ENCODE measurements at regions not wholly inside any gene's neighbourhood (a gene's known extent, or its start where the extent isn't known, plus 50 kb on each side); places are given as distances from the start of the nearest gene placed in this dataset.

DNA sequence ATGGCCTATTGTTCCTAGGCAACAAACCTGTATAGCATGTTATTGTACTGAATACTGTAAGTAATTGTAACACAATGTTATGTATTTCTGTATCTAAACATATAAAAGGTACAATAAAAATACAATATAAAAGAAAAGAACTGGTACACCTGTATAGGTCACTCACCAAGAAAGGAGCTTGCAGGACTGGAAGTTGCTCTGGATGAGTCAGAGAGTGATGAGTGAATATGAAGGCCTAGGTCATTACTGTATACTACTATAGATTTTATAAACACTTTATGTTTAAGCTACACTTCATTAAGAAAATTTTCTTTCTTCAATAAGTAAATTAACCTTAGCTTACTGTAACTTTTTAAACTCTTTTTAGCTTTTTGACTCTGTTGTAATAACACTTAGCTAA lies 559.9 kb downstream of the PLPP3 start:
- TF ChIP-seq EZH2phosphoT487 (IDR thresholded peaks at IDR 0.05; ENCODE audit: low read depth) (no peak), CTCF (IDR thresholded peaks at IDR 0.05; ENCODE audit: low read depth, low read length) (no peak)
- H3K9me3 ChIP-seq (ENCODE audit: insufficient read depth, low read length): no peaks in the 10 kb centered on the region
- no peak overlapping the region for H3K27ac ChIP-seq (ENCODE audit: low read length)
- H3K27me3 ChIP-seq (ENCODE audit: low read depth, low read length): no peaks in the 10 kb centered on the region
- H3K79me2 ChIP-seq (ENCODE audit: low read length): no peaks in the 10 kb centered on the region
- no peaks in the 10 kb centered on the region for H3K4me1 ChIP-seq (ENCODE audit: low read length)
- no peaks in the 10 kb centered on the region for H4K20me1 ChIP-seq (ENCODE audit: insufficient read depth, low read length)
- H3K9ac ChIP-seq (ENCODE audit: low read length): no peak overlapping the region
- no peak overlapping the region for H3K4me2 ChIP-seq (ENCODE audit: low read length)
- no peaks in the 10 kb centered on the region for H3K36me3 ChIP-seq (replicated peaks; ENCODE audit: low read depth, low read length)
- no peak overlapping the region for H3K4me3 ChIP-seq (ENCODE audit: low read length)
- no peak overlapping the region for H2AFZ ChIP-seq (ENCODE audit: low read depth, low read length)

- TF ChIP-seq EZH2phosphoT487 (IDR thresholded peaks at IDR 0.05; ENCODE audit: low read depth): no peak
- TF ChIP-seq CTCF (IDR thresholded peaks at IDR 0.05; ENCODE audit: low read depth, low read length): no peak
- Histone ChIP-seq H3K36me3 (replicated peaks; ENCODE audit: low read depth, low read length) (no peaks in the 10 kb centered on the region), H4K20me1 (ENCODE audit: insufficient read depth, low read length) (no peaks in the 10 kb centered on the region), H3K9ac (ENCODE audit: low read length) (no peak overlapping the region), H3K27ac (ENCODE audit: low read length) (no peak overlapping the region), H3K79me2 (ENCODE audit: low read length) (no peaks in the 10 kb centered on the region), H3K4me3 (ENCODE audit: low read length) (no peak overlapping the region), H3K4me2 (ENCODE audit: low read length) (no peak overlapping the region), H3K9me3 (ENCODE audit: insufficient read depth, low read length) (no peaks in the 10 kb centered on the region), H3K4me1 (ENCODE audit: low read length) (no peaks in the 10 kb centered on the region), H2AFZ (ENCODE audit: low read depth, low read length) (no peak overlapping the region), H3K27me3 (ENCODE audit: low read depth, low read length) (no peaks in the 10 kb centered on the region)
Observed at GRCh38 chr1:56017336-56017735, 562.0 kb downstream of the PLPP3 start.

DNA sequence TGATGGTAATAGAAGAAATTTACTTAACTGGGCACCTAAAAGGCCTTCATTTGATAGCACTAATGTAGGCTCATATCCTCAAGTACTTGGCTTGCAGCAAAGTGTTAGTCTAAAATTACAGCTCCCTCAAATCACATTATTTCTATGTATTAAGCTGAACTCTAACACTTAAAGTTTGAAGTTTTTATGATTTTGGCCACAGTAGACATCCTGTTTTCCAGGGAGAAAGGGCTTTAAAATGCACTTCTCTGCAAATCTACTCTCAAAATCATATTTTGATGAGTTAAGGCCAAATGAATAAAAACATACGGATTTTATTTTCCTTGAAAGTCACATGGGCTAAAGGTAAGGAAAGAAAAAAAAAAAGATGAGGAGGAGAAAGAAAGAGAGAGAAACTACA lies 575.5 kb downstream of the PLPP3 start:
- H3K36me3 ChIP-seq (replicated peaks; ENCODE audit: low read depth, low read length): no peaks in the 10 kb centered on the region
- no peak overlapping the region for H3K27ac ChIP-seq (ENCODE audit: low read length)
- H3K4me3 ChIP-seq (ENCODE audit: low read length): no peak overlapping the region
- H3K9me3 ChIP-seq (ENCODE audit: insufficient read depth, low read length): no peaks in the 10 kb centered on the region
- H3K9ac ChIP-seq (ENCODE audit: low read length): no peak overlapping the region
- H3K4me1 ChIP-seq (ENCODE audit: low read length): no peaks in the 10 kb centered on the region
- H3K79me2 ChIP-seq (ENCODE audit: low read length): no peaks in the 10 kb centered on the region
- H3K4me2 ChIP-seq (ENCODE audit: low read length): no peak overlapping the region
- no peak overlapping the region for H2AFZ ChIP-seq (ENCODE audit: low read depth, low read length)
- H3K27me3 ChIP-seq (ENCODE audit: low read depth, low read length): no peaks in the 10 kb centered on the region
- no peak for TF ChIP-seq CTCF (IDR thresholded peaks at IDR 0.05; ENCODE audit: low read depth, low read length)
- TF ChIP-seq EZH2phosphoT487 (IDR thresholded peaks at IDR 0.05; ENCODE audit: low read depth): no peak
- H4K20me1 ChIP-seq (ENCODE audit: insufficient read depth, low read length): no peaks in the 10 kb centered on the region

- TF ChIP-seq CTCF (IDR thresholded peaks at IDR 0.05; ENCODE audit: low read depth, low read length) (no peak), EZH2phosphoT487 (IDR thresholded peaks at IDR 0.05; ENCODE audit: low read depth) (no peak)
Observed at GRCh38 chr1:56002231-56002630, 577.1 kb downstream of the PLPP3 start.

More at GRCh38 chr1:56002231-56002630, 577.1 kb downstream of the PLPP3 start:
- no peaks in the 10 kb centered on the region for H4K20me1 ChIP-seq (ENCODE audit: insufficient read depth, low read length)
- H3K9ac ChIP-seq (ENCODE audit: low read length): no peak overlapping the region
- H3K4me1 ChIP-seq (ENCODE audit: low read length): no peaks in the 10 kb centered on the region
- no peaks in the 10 kb centered on the region for H3K27me3 ChIP-seq (ENCODE audit: low read depth, low read length)
- no peaks in the 10 kb centered on the region for H3K79me2 ChIP-seq (ENCODE audit: low read length)
- no peaks in the 10 kb centered on the region for H3K9me3 ChIP-seq (ENCODE audit: insufficient read depth, low read length)
- H3K4me3 ChIP-seq (ENCODE audit: low read length): no peak overlapping the region
- H3K36me3 ChIP-seq (replicated peaks; ENCODE audit: low read depth, low read length): no peaks in the 10 kb centered on the region
- H3K27ac ChIP-seq (ENCODE audit: low read length): no peak overlapping the region
- no peak overlapping the region for H3K4me2 ChIP-seq (ENCODE audit: low read length)
- H2AFZ ChIP-seq (ENCODE audit: low read depth, low read length): no peak overlapping the region

All from OCI-LY3 (cell line).